GM06990 (cell line): ENCODE measurements at regions not wholly inside any gene's neighbourhood (a gene's known extent, or its start where the extent isn't known, plus 50 kb on each side); places are given as distances from the start of the nearest gene placed in this dataset.

Experiments used
- DNase-seq: peaks from one replicate; pipeline ENCODE4 v3.0.0-alpha.2; 2011; ENCODE audit not compliant: insufficient read length; ENCODE audit errors: extremely low read depth
- H3K27me3 ChIP-seq: replicated peaks from 2 replicates; pipeline ENCODE4 v1.6.0; 2011; ENCODE audit warnings: low read length; ENCODE audit not compliant: control insufficient read depth, insufficient read depth
- H3K36me3 ChIP-seq: 2 replicates; pipeline ENCODE4 v1.5.1; 2011; ENCODE audit warnings: low read length; ENCODE audit not compliant: control insufficient read depth, insufficient read depth
- H3K4me3 ChIP-seq: replicated peaks from 2 replicates; pipeline ENCODE4 v1.5.1; 2011; ENCODE audit warnings: low read depth, mild to moderate bottlenecking, control low read depth, low read length
- TF ChIP-seq, protein P1 (sequence below): IDR thresholded peaks from 2 replicates; pipeline ENCODE4 v1.5.1; 2011; ENCODE audit warnings: low read length, control low read depth, mild to moderate bottlenecking, inconsistent platforms; ENCODE audit not compliant: insufficient read depth, poor library complexity, severe bottlenecking

- TF ChIP-seq, protein P1, sequence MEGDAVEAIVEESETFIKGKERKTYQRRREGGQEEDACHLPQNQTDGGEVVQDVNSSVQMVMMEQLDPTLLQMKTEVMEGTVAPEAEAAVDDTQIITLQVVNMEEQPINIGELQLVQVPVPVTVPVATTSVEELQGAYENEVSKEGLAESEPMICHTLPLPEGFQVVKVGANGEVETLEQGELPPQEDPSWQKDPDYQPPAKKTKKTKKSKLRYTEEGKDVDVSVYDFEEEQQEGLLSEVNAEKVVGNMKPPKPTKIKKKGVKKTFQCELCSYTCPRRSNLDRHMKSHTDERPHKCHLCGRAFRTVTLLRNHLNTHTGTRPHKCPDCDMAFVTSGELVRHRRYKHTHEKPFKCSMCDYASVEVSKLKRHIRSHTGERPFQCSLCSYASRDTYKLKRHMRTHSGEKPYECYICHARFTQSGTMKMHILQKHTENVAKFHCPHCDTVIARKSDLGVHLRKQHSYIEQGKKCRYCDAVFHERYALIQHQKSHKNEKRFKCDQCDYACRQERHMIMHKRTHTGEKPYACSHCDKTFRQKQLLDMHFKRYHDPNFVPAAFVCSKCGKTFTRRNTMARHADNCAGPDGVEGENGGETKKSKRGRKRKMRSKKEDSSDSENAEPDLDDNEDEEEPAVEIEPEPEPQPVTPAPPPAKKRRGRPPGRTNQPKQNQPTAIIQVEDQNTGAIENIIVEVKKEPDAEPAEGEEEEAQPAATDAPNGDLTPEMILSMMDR, result no peak
- Histone ChIP-seq H3K4me3 (no peak overlapping the region), H3K27me3 (no peaks in the 10 kb centered on the region), H3K36me3 (no peaks in the 10 kb centered on the region)
- no peak for DNase-seq
These were observed 582.7 kb upstream of the AADAT start for GRCh38 chr4:170672381-170672965.

DNA sequence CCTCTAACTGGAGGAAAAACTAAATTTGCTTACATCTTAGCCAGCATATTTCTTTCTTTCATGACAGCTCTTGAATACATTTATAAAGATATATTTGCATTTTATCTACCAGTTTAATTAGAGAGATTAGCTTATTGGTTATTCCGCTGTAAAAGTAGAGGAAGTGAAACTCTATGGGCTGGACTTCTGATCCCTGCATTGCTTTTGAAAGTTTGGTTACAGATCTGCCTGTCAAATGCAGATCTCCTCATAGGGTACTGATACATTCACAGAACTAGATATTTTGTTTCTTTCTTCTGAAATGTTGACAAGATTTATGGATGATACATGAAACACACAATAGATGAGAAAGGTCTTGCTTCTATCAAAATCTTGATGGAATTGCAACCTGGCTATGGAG lies 581.4 kb upstream of the AADAT start:
- no peaks in the 10 kb centered on the region for H3K36me3 ChIP-seq
- TF ChIP-seq, protein P1, result no peak
- no peak for DNase-seq
- no peak overlapping the region for H3K4me3 ChIP-seq
- no peaks in the 10 kb centered on the region for H3K27me3 ChIP-seq

DNA sequence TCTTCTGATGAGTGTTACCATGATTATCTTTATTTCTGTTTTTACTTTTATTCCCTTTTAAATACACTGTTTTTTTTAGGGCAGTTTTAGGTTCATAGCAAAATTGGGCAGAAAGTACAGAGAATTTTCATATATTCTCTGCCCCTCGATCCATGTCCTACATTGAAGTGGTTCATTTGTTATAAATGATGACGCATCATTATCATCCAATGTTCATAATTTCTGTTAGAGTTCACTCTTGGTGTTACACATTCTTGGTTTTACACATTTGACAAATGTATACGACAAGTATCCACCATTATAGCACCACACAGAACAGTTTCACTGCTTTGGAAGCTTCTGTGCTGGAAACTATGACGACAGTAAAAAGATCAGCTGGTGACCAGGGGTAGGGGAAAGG lies 578.1 kb upstream of the AADAT start:
- DNase-seq, result no peak
- Histone ChIP-seq H3K36me3 (no peaks in the 10 kb centered on the region), H3K4me3 (no peak overlapping the region), H3K27me3 (no peaks in the 10 kb centered on the region)
- TF ChIP-seq, protein P1, result no peak

DNA sequence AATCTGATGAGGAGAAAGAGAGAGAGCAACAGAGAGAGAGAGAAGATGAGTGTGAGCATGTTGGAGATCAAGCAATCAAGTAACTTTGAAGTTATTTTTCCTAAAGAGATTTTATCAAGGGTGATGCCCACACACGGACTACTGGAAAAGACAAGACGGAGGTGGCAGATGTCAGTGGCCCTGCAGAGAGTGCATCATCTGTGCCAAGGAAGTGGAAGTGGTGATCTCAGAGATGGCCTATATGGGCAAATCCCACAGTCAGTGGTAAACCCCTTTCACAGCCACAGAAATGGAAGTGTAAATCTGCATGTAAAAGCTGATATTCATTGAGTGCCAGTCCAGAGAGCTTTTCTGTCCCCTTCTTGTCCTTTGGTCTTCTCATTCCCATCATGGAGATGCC lies 577.2 kb upstream of the AADAT start:
- H3K27me3 ChIP-seq, result no peaks in the 10 kb centered on the region
- no peak for DNase-seq
- H3K36me3 ChIP-seq, result no peaks in the 10 kb centered on the region
- TF ChIP-seq, protein P1, result no peak
- H3K4me3 ChIP-seq, result no peak overlapping the region

DNA sequence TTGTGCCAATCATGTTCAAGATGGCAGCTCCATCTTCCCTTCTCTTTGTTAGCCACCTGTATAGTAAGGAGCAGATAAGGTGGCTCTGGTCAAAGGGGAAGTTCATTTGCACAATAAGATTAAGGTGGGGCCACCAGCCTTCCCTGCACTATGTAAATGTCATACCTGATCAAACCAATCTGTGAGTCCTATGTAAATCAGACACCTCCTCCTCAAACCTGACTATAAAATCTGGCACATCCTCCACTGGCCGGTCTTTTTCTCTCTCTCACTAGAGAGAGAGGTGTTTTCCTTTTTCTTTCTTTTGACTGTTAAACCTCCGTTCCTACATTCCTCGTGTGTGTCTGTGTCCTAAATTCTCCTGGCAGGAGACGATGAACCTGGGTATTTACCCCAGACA lies 572.5 kb upstream of the AADAT start:
- Histone ChIP-seq H3K4me3 (no peak overlapping the region), H3K36me3 (no peaks in the 10 kb centered on the region), H3K27me3 (no peaks in the 10 kb centered on the region)
- TF ChIP-seq, protein P1, result no peak
- DNase-seq, result no peak

GRCh38 chr4:170657761-170658160 lies 568.0 kb upstream of the AADAT start:
- DNase-seq, result no peak
- Histone ChIP-seq H3K27me3 (no peaks in the 10 kb centered on the region), H3K4me3 (no peak overlapping the region), H3K36me3 (no peaks in the 10 kb centered on the region)
- TF ChIP-seq, protein P1, result no peak
